HuH-7.5 (cell line): ENCODE measurements at regions not wholly inside any gene's neighbourhood (a gene's known extent, or its start where the extent isn't known, plus 50 kb on each side); places are given as distances from the start of the nearest gene placed in this dataset.
A peak's percentile ranks its signal among the peaks of the same experiment; 100 is the strongest.

Source experiments
- DNase-seq: peaks from one replicate; pipeline ENCODE4 v3.0.0; 2011; ENCODE audit warnings: low spot score

DNA sequence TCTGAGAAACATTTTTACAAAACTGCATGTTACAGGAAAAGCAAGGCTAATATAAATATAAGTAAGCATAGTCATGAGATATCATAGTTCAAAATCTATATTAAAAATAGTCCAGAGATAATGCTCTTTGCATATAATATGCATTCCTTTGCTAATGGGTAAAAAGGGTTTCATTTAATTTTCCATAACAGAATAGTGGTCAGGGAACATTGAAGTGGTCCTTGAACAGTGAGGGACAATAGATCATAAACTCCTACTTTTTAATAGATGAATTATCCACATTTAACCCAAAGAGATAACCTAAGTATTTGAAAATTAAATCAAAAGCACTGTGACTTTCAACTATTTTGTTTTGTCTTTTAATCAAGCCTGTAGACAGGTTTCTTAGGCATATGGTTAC is 243.1 kb upstream of the ADGRB3 start:
- no peak for DNase-seq

DNA sequence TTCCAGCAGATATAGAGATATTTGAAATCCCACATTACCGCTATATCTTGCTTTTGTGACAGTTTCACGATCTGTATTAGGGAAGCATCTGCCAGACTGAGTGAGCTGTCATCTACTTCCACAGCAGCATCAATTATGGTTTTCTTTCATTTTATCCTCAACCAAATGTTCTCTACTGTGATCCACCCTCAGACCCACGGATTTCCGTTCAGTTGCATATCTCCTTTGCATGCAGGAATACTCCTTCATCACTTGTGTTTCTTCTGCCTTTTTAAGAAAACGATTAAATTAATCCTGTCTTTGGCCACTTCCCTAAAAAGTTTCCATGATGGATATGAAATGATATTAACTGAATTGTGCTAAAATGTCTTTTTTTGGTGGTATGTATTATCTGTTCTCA is 262.1 kb upstream of the ADGRB3 start:
- no peak for DNase-seq

DNA sequence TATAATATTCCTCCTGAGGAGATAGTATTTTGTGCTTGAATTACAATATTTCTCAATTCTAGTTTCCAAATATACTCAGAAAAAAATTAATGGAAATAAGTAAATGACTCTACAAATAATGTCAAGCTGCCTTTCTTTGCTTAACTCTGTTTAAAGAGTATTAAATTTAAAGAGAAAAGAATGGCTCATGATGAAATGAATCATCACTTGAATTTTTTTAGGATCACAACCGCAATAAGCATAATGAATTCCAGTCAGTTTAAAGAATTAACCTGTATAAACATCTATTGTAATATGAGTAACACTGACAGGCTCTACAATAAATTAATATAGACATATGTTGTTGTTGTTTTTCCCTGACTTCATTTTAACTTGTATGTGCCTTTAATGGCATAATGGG is 266.2 kb upstream of the ADGRB3 start:
- DNase-seq = no peak

DNA sequence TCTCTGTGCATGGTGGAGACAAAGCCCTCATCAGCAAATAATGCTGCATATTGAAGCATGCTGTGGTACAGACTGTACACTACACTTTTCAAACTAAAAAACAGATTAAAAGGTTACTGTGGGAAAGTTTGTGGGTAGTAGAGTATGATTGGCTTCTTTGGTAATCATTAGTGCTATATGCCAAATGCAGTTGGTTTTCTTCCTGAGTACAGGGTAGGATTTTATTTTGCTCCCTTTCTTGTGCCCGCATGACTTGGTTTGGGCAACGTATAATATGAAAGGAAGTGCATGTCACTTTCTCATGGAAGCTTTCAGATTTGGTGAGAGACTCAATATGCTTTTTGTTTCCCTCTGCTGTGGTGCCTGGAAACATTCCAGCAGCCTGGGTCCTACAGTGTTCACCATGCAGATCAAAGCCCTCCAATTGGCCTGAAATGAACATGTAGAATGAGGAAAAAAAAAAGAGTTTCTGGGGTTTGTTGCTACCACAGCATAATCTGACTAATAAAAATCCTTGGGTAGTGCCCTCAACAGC is 270.7 kb upstream of the ADGRB3 start:
- DNase-seq = no peak

DNA sequence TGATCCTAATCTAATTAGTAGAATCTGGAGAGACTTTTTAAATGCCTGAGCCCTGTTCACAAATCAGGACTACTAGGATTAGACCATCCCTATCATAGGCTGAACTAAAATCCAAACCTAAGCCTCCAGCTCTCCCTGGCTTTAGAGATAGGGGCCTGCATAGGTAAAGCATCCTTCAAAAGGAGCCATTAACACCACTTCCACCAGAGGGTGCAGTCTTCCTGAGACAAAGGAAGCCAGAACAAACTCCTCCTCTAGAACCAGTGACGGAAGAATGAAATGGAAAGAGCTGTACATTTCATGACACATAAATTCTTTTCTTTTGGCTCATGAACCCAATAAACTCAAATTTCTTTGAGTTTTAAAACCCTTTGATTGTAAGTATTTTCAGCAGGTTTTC is 291.2 kb upstream of the ADGRB3 start:
- peak; percentile 1 for DNase-seq

DNA sequence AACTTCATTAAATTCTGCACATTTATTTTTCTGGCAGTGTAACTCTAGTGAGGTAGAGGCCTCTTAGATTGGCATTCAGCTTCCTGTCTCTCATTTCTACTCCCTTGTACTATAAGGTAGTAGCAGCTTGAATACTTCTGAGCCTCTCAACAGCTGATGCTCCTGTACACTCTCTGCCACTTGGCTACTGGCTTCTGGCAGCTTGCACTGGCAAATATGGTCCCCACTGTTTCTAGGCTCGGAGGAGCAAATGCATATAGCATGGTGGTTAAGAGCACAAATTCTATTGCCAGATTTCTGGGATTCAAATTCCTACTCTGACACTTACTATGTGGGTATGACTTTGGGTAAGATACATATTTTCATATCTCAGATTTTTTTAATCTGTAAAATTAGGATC is 292.8 kb upstream of the ADGRB3 start:
- DNase-seq = no peak

DNA sequence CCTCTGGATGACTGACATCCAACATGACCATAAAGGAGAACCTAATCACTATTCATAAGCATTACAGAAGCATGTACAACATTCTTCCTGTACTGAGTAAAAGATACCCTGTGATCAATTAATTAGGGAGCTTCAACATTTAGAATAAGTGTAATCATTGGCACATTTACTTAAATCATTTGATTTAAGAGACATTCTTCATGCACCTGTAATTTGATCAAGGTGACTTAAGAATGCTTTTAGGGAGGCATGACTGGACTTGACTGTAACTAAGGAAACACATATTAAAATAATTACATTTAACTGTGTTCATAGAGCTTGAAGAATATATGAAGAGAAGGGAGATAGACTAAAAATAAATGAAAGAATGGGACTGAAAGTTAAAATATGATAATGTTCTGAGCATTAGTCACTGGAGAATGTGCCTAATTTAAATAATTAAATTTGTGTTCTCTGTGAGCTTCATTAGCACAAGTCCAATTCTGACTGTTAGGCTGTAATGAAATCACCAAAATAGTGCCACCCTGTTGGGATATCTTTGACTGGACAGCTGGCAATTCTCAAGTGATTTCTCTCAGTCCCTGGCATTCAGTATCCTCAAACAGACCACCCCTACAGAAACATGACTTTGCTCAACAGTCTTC is 295.5 kb upstream of the ADGRB3 start:
- no peak for DNase-seq

DNA sequence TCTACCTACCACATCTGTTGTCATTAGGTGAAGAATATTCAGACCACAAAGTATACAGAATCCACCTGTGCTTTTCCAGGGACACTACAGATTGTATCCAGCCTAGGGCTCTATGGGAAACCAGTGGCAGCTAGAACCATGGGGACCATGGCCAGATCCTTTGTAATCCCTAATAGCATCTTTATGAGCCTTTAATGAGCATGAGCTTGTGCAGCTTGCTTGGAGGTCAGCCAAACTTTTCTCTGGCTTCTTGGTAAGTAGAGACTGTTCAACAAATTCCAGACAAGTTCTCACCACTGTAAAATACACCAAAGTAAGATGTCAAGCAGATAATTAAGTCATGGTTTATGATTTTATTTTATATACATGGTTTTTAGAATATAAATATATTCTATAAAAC is 301.6 kb upstream of the ADGRB3 start:
- DNase-seq = no peak

DNA sequence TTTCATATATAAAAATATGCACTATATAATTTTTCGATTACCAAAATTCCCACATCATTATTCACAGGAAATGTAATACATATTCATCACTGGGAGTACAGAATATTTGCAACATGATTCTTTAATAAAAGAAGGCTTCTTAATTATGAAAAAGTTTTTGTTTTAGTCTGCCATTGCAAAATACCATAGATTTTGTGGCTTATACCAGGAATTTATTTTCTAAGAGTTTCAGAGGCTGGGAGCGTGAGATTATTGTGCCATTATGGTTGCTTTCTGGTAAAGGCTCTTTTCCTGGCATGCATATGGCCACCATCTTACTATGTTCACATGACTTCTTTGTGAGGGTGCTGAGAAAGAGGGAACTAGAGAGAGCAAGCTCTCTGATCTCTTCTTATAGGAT is 306.9 kb upstream of the ADGRB3 start:
- DNase-seq = no peak

DNA sequence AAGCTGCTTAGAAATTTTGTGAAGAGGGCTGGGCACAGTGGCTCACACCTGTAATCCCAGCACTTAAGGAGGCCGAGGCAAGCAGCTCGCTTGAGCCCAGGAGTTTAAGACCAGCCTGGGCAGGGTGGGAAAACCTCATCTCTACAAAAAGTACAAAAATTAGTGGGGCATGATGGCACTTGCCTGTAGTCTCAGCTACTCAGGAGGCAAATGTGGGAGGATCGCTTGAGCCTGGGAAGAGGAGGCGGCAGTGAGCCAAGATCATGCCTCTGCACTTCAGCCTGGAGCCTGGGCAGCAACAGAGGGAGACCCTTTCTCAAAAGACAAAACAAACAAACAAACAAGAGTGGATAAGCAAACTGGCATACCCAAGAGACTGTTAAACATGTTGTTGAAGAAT is 308.3 kb upstream of the ADGRB3 start:
- DNase-seq = no peak

DNA sequence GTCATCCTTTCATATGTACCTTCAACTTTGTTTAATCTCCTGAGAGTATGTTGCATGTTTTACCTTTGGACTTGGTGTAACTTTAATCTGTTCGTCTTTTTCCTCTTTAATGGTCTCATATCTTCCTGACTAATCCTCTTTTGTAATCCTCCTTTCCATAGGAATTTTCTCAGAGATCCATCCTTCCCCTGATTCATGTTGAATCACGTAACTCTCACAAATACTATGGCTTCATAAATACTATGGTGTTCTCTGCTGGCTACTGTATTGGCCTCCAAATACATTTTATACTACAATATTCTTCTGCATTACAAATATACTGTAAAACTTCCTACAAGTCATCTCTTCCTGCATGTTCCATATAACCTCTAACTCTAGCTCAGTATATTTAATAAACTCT is 317.7 kb upstream of the ADGRB3 start:
- no peak for DNase-seq

DNA sequence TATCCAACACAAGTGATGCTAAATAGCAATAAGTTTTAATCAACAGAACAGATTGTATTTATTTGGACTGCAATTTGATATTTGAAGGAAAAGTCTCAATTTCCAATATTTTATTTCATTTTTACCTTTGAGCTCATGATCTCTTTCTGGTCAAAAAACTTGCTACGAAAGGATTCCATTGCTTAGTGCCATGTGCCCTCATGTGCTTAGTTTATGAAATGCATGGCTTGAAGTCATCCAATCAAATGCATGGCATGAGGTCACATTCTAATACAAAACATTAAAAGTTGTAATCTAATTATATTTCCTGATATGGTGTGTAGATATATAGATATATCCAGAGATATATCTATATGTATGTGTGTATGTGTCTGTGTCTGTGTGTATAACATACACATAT is 321.2 kb upstream of the ADGRB3 start:
- no peak for DNase-seq

DNA sequence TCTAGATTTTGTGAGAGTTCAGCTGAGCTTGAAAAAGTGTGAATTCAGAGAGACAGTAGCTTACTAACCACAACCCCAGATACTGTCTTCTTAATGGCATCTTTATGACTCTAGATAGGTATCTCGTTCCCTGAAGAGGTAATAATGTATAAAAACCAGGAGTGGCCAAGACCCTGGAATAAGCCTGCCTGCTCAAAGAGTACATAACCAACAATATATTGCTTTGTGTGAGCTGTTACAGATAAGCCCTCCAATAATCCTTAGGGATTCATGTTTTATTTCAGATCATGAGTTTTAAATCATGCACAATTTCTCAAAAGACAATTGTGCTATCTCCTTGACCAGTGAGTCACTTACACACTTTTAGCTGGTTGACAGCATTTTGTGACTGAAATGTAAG is 327.8 kb upstream of the ADGRB3 start:
- DNase-seq = no peak

DNA sequence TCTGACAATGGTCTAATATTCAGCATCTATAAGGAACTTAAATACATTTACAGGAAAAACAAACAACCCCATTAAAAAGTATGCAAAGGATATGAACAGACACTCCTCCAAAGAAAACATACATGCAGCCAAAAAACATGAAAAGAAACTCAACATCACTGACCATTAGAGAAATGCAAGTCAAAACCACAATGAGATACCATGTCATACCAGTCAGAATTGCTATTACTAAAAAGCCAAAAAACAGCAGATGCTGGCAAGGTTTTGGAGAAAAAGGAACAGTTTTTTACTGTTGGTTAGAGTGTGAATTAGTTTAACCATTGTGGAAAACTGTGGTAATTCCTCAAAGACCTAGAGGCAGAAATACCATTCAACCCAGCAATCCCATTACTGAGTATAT is 339.0 kb upstream of the ADGRB3 start:
- no peak for DNase-seq

DNA sequence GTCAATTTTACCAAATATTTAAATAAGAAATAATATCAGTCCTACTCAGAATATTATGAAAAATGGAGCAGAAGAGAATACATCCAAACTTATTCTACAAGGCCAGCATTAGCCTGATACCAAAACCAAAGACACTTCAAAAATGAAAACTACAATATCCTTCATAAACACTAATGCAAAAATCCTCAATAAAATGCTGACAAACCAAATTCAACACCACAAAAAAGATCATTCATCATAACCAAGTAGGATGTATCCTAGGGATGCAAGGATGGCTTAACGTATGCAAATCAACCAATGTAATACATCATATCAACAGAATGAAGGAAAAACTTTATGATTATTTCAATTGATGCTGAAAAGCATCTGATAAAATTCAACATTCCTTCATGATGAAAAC is 352.4 kb upstream of the ADGRB3 start:
- no peak for DNase-seq

DNA sequence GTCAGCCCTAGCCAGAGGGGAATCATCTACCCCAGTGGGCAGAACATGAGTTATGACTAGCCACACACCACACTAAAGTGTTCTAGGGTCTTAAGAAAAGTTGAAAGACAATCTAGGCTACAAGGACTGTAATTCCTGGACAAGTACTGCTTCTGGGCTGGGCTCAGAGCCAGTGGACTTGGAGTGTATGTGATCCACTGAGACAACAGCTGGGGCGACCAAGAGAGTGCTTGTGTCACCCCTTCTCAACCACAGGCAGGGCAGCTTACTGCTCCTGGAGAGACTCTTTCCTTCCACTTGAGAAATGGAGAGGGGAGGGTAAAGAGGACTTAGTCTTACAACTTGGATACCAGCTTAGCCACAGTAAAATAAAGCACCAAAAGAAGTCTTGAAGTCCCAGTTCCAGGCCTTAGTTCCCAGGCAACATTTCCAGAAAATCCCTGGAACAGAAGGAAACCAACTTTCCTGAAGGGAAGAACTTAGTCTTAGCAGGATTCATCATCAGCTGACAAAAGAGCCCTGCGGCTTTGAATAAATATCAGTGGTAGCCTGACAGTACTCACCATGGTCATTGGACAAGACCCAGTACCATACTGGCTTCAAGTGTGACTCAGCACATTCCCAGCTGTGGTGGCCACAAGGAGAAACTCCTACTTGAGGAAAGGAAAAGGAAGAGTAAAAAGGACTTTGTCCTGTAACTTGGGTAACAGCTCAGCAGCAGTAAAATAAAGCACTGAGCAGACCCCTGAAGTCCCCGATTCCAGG is 355.1 kb upstream of the ADGRB3 start:
- DNase-seq = no peak

DNA sequence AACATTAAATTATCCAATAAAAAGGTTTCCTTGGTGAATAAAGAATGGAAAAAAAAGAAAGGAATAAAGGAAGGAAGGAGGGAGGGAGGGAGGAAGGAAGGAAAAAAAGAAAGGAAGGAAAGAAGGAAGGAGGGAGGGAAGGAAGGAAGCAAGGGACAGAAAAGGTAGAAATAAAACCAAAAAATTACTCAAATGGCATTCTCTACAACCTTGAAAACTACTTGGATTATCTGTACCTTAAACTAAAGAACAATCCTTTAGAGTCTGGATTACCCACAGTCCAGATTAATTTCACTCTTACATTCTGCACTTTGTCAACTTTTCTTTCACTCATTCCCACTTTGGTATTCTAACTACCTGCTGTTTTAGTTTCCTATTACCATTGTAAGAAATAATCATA is 361.8 kb upstream of the ADGRB3 start:
- DNase-seq = no peak

DNA sequence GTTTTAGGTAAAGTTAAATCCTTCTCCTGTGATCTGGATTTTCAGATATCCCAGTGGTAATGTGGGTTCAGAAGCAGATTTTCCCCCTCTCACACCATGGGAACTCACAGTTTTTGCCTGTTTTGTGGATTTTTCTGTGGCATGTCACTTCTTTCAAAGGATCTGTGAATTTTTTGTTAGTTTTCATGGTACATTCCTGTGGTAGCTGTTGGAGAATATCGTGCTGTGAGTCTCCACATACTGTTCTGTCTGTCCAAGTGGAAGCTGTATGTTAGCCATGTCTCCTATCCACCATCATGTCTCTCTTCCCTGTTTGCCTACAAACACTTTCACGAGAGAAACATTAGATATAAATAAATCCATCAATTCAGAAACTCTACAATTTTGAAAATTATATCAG is 378.7 kb upstream of the ADGRB3 start:
- DNase-seq = no peak

DNA sequence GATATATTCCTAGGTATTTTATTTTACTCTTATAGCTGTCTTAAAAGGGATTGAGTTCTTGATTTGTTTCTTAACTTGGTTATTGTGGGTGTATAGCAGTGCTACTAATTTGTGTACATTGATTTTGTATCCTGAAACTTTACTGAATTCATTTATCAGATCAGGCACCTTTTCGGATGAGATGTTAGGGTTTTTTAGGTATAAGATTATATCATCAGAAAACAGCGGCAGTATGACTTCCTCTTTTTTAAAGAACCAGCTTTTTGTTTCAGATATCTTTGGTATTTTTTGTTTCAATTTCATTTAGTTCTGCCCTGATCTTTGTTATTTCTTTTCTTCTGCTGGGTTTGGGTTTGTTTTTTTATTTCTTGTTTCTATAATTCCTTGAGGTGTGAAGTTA is 382.4 kb upstream of the ADGRB3 start:
- DNase-seq = no peak

DNA sequence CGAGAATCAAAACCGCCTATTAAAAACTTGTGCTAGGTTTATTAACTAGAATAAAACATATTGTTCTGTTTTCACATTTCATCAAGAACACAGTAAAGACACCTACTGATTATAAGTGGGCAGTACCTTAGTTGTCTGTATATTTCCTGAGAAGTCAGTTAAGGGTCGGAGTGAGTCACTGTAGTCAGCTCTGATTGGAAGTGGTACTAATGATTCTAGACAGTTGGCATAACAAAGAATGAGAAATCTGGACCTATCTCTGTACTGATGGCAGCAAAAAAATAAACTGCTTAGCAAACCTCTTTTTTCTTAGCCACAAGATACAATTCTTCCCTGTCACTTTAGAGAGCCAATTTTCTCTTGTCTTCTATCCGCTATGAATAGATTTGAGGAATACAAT is 387.3 kb upstream of the ADGRB3 start:
- DNase-seq = no peak

DNA sequence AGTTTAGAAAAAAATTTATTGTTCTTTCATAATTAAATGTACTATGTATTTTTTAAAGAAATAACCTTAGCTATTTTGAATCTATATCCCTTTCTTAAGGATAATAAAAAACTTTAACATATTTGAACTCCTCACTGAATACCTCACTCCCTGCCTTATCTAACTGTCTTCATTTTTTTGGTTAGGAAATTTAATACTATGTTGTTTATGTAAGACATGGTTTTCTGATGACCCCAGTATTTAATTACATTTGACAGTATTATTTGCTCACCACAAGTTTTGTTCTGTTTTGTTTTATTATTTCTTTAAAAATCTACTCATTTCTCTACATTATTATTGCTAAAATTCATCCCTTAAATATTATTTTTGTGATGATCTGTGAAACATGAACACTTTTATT is 394.4 kb upstream of the ADGRB3 start:
- no peak for DNase-seq

DNA sequence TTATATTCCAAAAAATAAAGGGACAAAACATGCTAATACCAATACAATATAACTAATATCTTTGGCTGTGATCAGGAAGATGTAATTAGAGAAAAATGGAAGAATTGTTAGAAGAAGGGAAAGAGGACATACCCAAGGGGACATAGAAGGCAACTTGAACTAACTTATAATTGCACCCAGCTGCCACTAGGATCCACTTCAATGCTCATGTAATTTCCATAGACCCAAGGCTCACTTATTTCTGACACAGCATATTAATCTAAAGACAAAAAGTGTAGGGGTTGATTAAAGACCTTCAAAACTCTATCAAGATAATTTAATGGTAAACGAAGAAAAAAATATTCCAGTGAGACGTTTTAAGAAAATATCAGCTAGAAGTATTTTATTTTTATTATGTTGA is 396.0 kb upstream of the ADGRB3 start:
- no peak for DNase-seq

DNA sequence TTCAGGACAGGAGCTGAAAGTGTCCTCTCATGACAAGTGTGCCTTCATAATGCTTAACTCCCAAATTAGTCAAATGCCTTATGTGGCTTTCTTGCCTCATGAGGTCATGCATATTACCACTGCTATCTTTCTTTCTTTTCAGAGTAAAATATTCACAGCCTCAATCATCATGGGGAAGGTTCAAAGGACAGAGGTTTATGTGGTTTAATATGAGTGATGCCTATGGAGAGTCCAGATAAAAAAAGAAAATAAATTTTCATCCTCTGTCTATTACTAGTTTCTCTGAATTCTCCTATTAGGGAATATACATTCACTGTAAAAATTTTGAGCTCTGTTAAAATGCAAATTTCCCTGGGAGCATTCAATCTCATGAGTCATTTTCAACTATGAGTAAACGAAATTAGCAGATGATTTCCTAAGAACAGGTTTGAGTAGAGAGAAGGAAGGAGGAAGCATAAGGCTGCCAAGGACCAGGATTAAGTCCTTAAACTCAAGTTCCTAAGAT is 396.9 kb upstream of the ADGRB3 start:
- no peak for DNase-seq

DNA sequence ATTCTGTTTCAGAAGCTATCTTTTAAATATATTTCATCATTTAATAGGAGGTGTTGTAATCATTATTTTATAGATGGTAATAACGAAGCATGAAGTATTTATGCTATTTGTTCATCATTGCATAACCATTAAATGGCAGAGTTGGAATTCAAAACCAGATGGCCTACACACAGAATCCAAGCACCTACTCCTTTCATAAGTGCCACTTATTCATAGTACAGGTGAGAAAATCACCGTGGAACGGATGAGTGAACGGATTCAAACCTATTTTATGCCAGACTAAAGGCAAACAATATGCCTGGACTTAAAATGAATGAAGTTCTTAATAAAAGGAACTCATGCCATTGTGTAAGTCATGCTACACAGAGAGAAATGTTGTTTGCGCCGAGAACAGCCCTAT is 397.9 kb upstream of the ADGRB3 start:
- no peak for DNase-seq
